Duodenal mucosa (tissue), 2 donors: ENCODE measurements at regions not wholly inside any gene's neighbourhood (a gene's known extent, or its start where the extent isn't known, plus 50 kb on each side); places are given as distances from the start of the nearest gene placed in this dataset.
"Not testable (repeated sequence)": the region's sequence is repeated elsewhere in the genome, so short reads cannot be mapped to it uniquely, and the experiment has no call there.

Experiments used
- H3K27ac ChIP-seq: one replicate; pipeline ENCODE4 v1.7.0; 2013; ENCODE audit warnings: low read depth, low read length
- H3K27me3 ChIP-seq, 2 donors: one replicate each; pipeline ENCODE4 v1.7.0; 2013; ENCODE audit warnings: low read length in 2 of 2, control low read depth in 1 of 2; ENCODE audit not compliant: insufficient read depth in 2 of 2, control insufficient read depth in 1 of 2
- H3K36me3 ChIP-seq, 2 donors: one replicate each; pipeline ENCODE4 v1.7.0; 2013; ENCODE audit warnings: low read length in 2 of 2, control low read depth in 1 of 2; ENCODE audit not compliant: insufficient read depth in 2 of 2, control insufficient read depth in 1 of 2
- H3K4me1 ChIP-seq, 2 donors: one replicate each; pipeline ENCODE4 v1.7.0; 2013; ENCODE audit warnings: low read length in 2 of 2, control low read depth in 1 of 2; ENCODE audit not compliant: insufficient read depth in 2 of 2, control insufficient read depth in 1 of 2
- H3K4me3 ChIP-seq, 2 donors: one replicate each; pipeline ENCODE4 v1.7.0; 2013; ENCODE audit warnings: low read length in 2 of 2, low read depth in 1 of 2
- H3K9ac ChIP-seq, 2 donors: one replicate each; pipeline ENCODE4 v1.7.0; 2013; ENCODE audit warnings: low read length in 2 of 2, low read depth in 1 of 2
- H3K9me3 ChIP-seq, 2 donors: one replicate each; pipeline ENCODE4 v1.7.0; 2013; ENCODE audit warnings: low read length in 2 of 2, control low read depth in 1 of 2; ENCODE audit not compliant: control insufficient read depth in 1 of 2

- no peak overlapping the region for H3K9ac ChIP-seq
- peaks cover 4% of the 10 kb centered on the region in 2 donors for H3K27me3 ChIP-seq
- H3K4me3 ChIP-seq = no peak overlapping the region
- no peak overlapping the region for H3K27ac ChIP-seq
- H3K36me3 ChIP-seq = no peaks in the 10 kb centered on the region
- H3K9me3 ChIP-seq = no peaks in the 10 kb centered on the region
- H3K4me1 ChIP-seq = peaks cover 23 to 33% of the 10 kb centered on the region in 2 donors
Measured at GRCh38 chr6:165844801-165845364, 181.8 kb upstream of the PDE10A start.

GRCh38 chr6:165844232-165844631, 181.2 kb upstream of the PDE10A start:
- Histone ChIP-seq H3K36me3 (no peaks in the 10 kb centered on the region), H3K27ac (no peak overlapping the region), H3K9ac (no peak overlapping the region), H3K4me1 (peaks cover 23 to 33% of the 10 kb centered on the region in 2 donors), H3K9me3 (no peaks in the 10 kb centered on the region), H3K27me3 (peaks cover 3 to 4% of the 10 kb centered on the region in 2 donors), H3K4me3 (no peak overlapping the region)

- Histone ChIP-seq H3K27ac (no peak overlapping the region), H3K4me3 (no peak overlapping the region), H3K36me3 (no peaks in the 10 kb centered on the region), H3K4me1 (peaks cover 23 to 33% of the 10 kb centered on the region in 2 donors), H3K27me3 (peaks cover 3 to 4% of the 10 kb centered on the region in 2 donors), H3K9ac (no peak overlapping the region), H3K9me3 (no peaks in the 10 kb centered on the region)
Measured at GRCh38 chr6:165843568-165844113, 180.6 kb upstream of the PDE10A start.

GRCh38 chr6:165843121-165843520, 180.1 kb upstream of the PDE10A start:
- Histone ChIP-seq H3K9me3 (no peaks in the 10 kb centered on the region), H3K27me3 (peaks cover 3 to 4% of the 10 kb centered on the region in 2 donors), H3K4me3 (no peak overlapping the region), H3K4me1 (peaks cover 23 to 32% of the 10 kb centered on the region in 2 donors), H3K27ac (no peak overlapping the region), H3K9ac (no peak overlapping the region), H3K36me3 (no peaks in the 10 kb centered on the region)

- no peaks in the 10 kb centered on the region for H3K9me3 ChIP-seq
- H3K27me3 ChIP-seq = peaks cover 3 to 4% of the 10 kb centered on the region in 2 donors
- H3K36me3 ChIP-seq = no peaks in the 10 kb centered on the region
- peaks cover 18 to 29% of the 10 kb centered on the region in 2 donors for H3K4me1 ChIP-seq
- H3K4me3 ChIP-seq = no peak overlapping the region
- H3K27ac ChIP-seq = no peak overlapping the region
- H3K9ac ChIP-seq = no peak overlapping the region
Measured at GRCh38 chr6:165842281-165842936, 179.4 kb upstream of the PDE10A start.

GRCh38 chr6:165841153-165841558, 178.1 kb upstream of the PDE10A start:
- Histone ChIP-seq H3K9me3 (no peaks in the 10 kb centered on the region), H3K27ac (no peak overlapping the region), H3K36me3 (no peaks in the 10 kb centered on the region), H3K27me3 (peaks cover 2 to 4% of the 10 kb centered on the region in 2 donors), H3K4me3 (no peak overlapping the region), H3K9ac (no peak overlapping the region), H3K4me1 (peaks cover 12 to 22% of the 10 kb centered on the region in 2 donors)

GRCh38 chr6:165837948-165838745, 175.1 kb upstream of the PDE10A start:
- no peak overlapping the region for H3K9ac ChIP-seq
- no peak overlapping the region for H3K27ac ChIP-seq
- no peaks in the 10 kb centered on the region for H3K9me3 ChIP-seq
- no peaks in the 10 kb centered on the region for H3K36me3 ChIP-seq
- peaks cover 0 to 8% of the 10 kb centered on the region in 2 donors for H3K27me3 ChIP-seq
- H3K4me3 ChIP-seq = no peak overlapping the region
- peaks cover 10 to 16% of the 10 kb centered on the region in 2 donors for H3K4me1 ChIP-seq

- H3K36me3 ChIP-seq, H3K9ac ChIP-seq, H3K27ac ChIP-seq, H3K4me3 ChIP-seq, H3K4me1 ChIP-seq, H3K27me3 ChIP-seq, H3K9me3 ChIP-seq: not testable (repeated sequence)
Measured at GRCh38 chr6:165836648-165837047, 173.6 kb upstream of the PDE10A start.

GRCh38 chr6:165835410-165835851, 172.4 kb upstream of the PDE10A start:
- peaks cover 0 to 8% of the 10 kb centered on the region in 2 donors for H3K27me3 ChIP-seq
- H3K9ac ChIP-seq = no peak overlapping the region

More at GRCh38 chr6:165835410-165835851, 172.4 kb upstream of the PDE10A start:
- no peaks in the 10 kb centered on the region for H3K36me3 ChIP-seq
- H3K4me1 ChIP-seq = peaks cover 4 to 9% of the 10 kb centered on the region in 2 donors
- no peak overlapping the region for H3K4me3 ChIP-seq
- H3K27ac ChIP-seq = no peak overlapping the region
- no peaks in the 10 kb centered on the region for H3K9me3 ChIP-seq
